SJCRH30 (cell line): ENCODE measurements at regions not wholly inside any gene's neighbourhood (a gene's known extent, or its start where the extent isn't known, plus 50 kb on each side); places are given as distances from the start of the nearest gene placed in this dataset.
"Not testable (repeated sequence)": the region's sequence is repeated elsewhere in the genome, so short reads cannot be mapped to it uniquely, and the experiment has no call there.

ENCODE experiments used
- DNase-seq, 2 experiments: peaks; one replicate each; pipeline ENCODE4 v3.0.0-alpha.2; 2015 to 2020
- H3K27ac ChIP-seq: fragments of 250-450 bp; sonication (Bioruptor Pico); 2 replicates; pipeline ENCODE4 v1.5.1; 2020; ENCODE audit warnings: mild to moderate bottlenecking, moderate library complexity
- H3K27me3 ChIP-seq: fragments of 250-450 bp; sonication (Bioruptor Pico); 2 replicates; pipeline ENCODE4 v1.5.1; 2020; ENCODE audit warnings: mild to moderate bottlenecking, moderate library complexity
- H3K36me3 ChIP-seq: fragments of 250-450 bp; sonication (Bioruptor Pico); 2 replicates; pipeline ENCODE4 v1.5.1; 2020; ENCODE audit warnings: mild to moderate bottlenecking, moderate library complexity
- H3K4me1 ChIP-seq: fragments of 250-450 bp; sonication (Bioruptor Pico); 2 replicates; pipeline ENCODE4 v1.5.1; 2020; ENCODE audit warnings: mild to moderate bottlenecking, moderate library complexity
- H3K4me3 ChIP-seq: fragments of 250-450 bp; sonication (Bioruptor Pico); 2 replicates; pipeline ENCODE4 v1.5.1; 2020; ENCODE audit warnings: mild to moderate bottlenecking, moderate library complexity
- H3K9me3 ChIP-seq: fragments of 250-450 bp; sonication (Bioruptor Pico); replicated peaks from 2 replicates; pipeline ENCODE4 v1.5.1; 2020; ENCODE audit warnings: mild to moderate bottlenecking, moderate library complexity

- H3K9me3 ChIP-seq: no peaks in the 10 kb centered on the region
- no peaks in the 10 kb centered on the region; the same call in 1 of the 2 replicates for H3K27me3 ChIP-seq
- DNase-seq: no peak
Measured at GRCh38 chr2:18940184-18940583, 350.8 kb upstream of the NT5C1B start.

GRCh38 chr2:18939740-18940139 lies 350.4 kb upstream of the NT5C1B start:
- not testable (repeated sequence) for H3K27ac ChIP-seq, H3K4me3 ChIP-seq, H3K36me3 ChIP-seq, H3K4me1 ChIP-seq, H3K27me3 ChIP-seq, H3K9me3 ChIP-seq, DNase-seq

More at GRCh38 chr2:18940184-18940583, 350.8 kb upstream of the NT5C1B start:
- no peaks in the 10 kb centered on the region for H3K4me1 ChIP-seq
- no peaks in the 10 kb centered on the region for H3K36me3 ChIP-seq
- H3K4me3 ChIP-seq: no peak overlapping the region
- no peak overlapping the region for H3K27ac ChIP-seq

- H3K4me1 ChIP-seq: no peaks in the 10 kb centered on the region
- no peak for DNase-seq
- no peaks in the 10 kb centered on the region for H3K36me3 ChIP-seq
- no peak overlapping the region for H3K4me3 ChIP-seq
- H3K27me3 ChIP-seq: peaks cover 6% of the 10 kb centered on the region; the same call in 1 of the 2 replicates
- no peak overlapping the region for H3K27ac ChIP-seq
- no peaks in the 10 kb centered on the region for H3K9me3 ChIP-seq
Measured at GRCh38 chr2:18934886-18935285, 345.5 kb upstream of the NT5C1B start.

- H3K4me3 ChIP-seq: no peak overlapping the region
- H3K9me3 ChIP-seq: no peaks in the 10 kb centered on the region
- no peaks in the 10 kb centered on the region for H3K4me1 ChIP-seq
- no peak overlapping the region for H3K27ac ChIP-seq
- H3K36me3 ChIP-seq: no peaks in the 10 kb centered on the region
- DNase-seq: no peak
- peaks cover 6% of the 10 kb centered on the region; the same call in 1 of the 2 replicates for H3K27me3 ChIP-seq
Measured at GRCh38 chr2:18932853-18933252, 343.5 kb upstream of the NT5C1B start.

- H3K4me1 ChIP-seq: peaks cover 4% of the 10 kb centered on the region
- peaks cover 6% of the 10 kb centered on the region; the same call in 1 of the 2 replicates for H3K27me3 ChIP-seq
- no peak overlapping the region for H3K27ac ChIP-seq
- no peak for DNase-seq
- no peaks in the 10 kb centered on the region for H3K9me3 ChIP-seq
- no peak overlapping the region for H3K4me3 ChIP-seq
- no peaks in the 10 kb centered on the region for H3K36me3 ChIP-seq
Measured at GRCh38 chr2:18930971-18931370, 341.6 kb upstream of the NT5C1B start.

- peaks cover 22% of the 10 kb centered on the region for H3K4me1 ChIP-seq
- no peak overlapping the region for H3K27ac ChIP-seq
- no peaks in the 10 kb centered on the region for H3K9me3 ChIP-seq
Measured at GRCh38 chr2:18927525-18928232, 338.3 kb upstream of the NT5C1B start.

GRCh38 chr2:18926631-18927524 lies 337.5 kb upstream of the NT5C1B start:
- Histone ChIP-seq H3K4me1 (peaks cover 22% of the 10 kb centered on the region), H3K4me3 (no peak overlapping the region), H3K36me3 (no peaks in the 10 kb centered on the region), H3K27me3 (no peaks in the 10 kb centered on the region), H3K27ac (no peak overlapping the region), H3K9me3 (no peaks in the 10 kb centered on the region)
- no peak for DNase-seq

More at GRCh38 chr2:18927525-18928232, 338.3 kb upstream of the NT5C1B start:
- Histone ChIP-seq H3K36me3 (no peaks in the 10 kb centered on the region), H3K27me3 (peaks cover 6% of the 10 kb centered on the region; the same call in 1 of the 2 replicates), H3K4me3 (no peak overlapping the region)
- DNase-seq: no peak

GRCh38 chr2:18925296-18925695 lies 335.9 kb upstream of the NT5C1B start:
- Histone ChIP-seq H3K36me3 (no peaks in the 10 kb centered on the region), H3K4me1 (peaks cover 22% of the 10 kb centered on the region), H3K27ac (peak overlapping the region; percentile 14; the same call in 1 of the 2 replicates), H3K4me3 (no peak overlapping the region), H3K9me3 (no peaks in the 10 kb centered on the region), H3K27me3 (no peaks in the 10 kb centered on the region)
- peak; percentile 19 to 40 for DNase-seq

GRCh38 chr2:18924886-18925285 lies 335.5 kb upstream of the NT5C1B start:
- H3K4me3 ChIP-seq: no peak overlapping the region
- peaks cover 22% of the 10 kb centered on the region for H3K4me1 ChIP-seq
- no peaks in the 10 kb centered on the region for H3K36me3 ChIP-seq
- peak overlapping the region; percentile 14; the same call in 1 of the 2 replicates for H3K27ac ChIP-seq
- no peaks in the 10 kb centered on the region for H3K9me3 ChIP-seq
- peak in 1 of 2 experiments; percentile 15 for DNase-seq
- no peaks in the 10 kb centered on the region for H3K27me3 ChIP-seq

GRCh38 chr2:18924386-18924785 lies 335.0 kb upstream of the NT5C1B start:
- H3K27me3 ChIP-seq: no peaks in the 10 kb centered on the region
- DNase-seq: no peak
- no peaks in the 10 kb centered on the region for H3K36me3 ChIP-seq
- no peak overlapping the region for H3K4me3 ChIP-seq
- H3K27ac ChIP-seq: no peak overlapping the region
- H3K9me3 ChIP-seq: no peaks in the 10 kb centered on the region
- H3K4me1 ChIP-seq: peaks cover 22% of the 10 kb centered on the region

GRCh38 chr2:18922276-18922675 lies 332.9 kb upstream of the NT5C1B start:
- H3K27ac ChIP-seq: no peak overlapping the region
- DNase-seq: no peak
- H3K27me3 ChIP-seq: no peaks in the 10 kb centered on the region
- peaks cover 22% of the 10 kb centered on the region for H3K4me1 ChIP-seq
- H3K9me3 ChIP-seq: no peaks in the 10 kb centered on the region
- no peak overlapping the region for H3K4me3 ChIP-seq
- no peaks in the 10 kb centered on the region for H3K36me3 ChIP-seq

- Histone ChIP-seq H3K27me3 (no peaks in the 10 kb centered on the region), H3K36me3 (no peaks in the 10 kb centered on the region), H3K27ac (no peak overlapping the region), H3K4me3 (no peak overlapping the region), H3K9me3 (no peaks in the 10 kb centered on the region), H3K4me1 (no peaks in the 10 kb centered on the region)
- no peak for DNase-seq
Measured at GRCh38 chr2:18918280-18918679, 328.9 kb upstream of the NT5C1B start.

GRCh38 chr2:18915227-18915626 lies 325.9 kb upstream of the NT5C1B start:
- no peak for DNase-seq
- H3K27me3 ChIP-seq: no peaks in the 10 kb centered on the region
- no peak overlapping the region for H3K4me3 ChIP-seq
- no peak overlapping the region for H3K27ac ChIP-seq
- H3K9me3 ChIP-seq: no peaks in the 10 kb centered on the region
- H3K4me1 ChIP-seq: 0 out of 2 replicates have a peak, but pooled peaks cover 3% of the 10 kb centered on the region
- H3K36me3 ChIP-seq: no peaks in the 10 kb centered on the region

GRCh38 chr2:18913512-18913911 lies 324.1 kb upstream of the NT5C1B start:
- H3K27ac ChIP-seq: no peak overlapping the region
- DNase-seq: no peak
- H3K4me1 ChIP-seq: 0 out of 2 replicates have a peak, but pooled peaks cover 3% of the 10 kb centered on the region
- H3K36me3 ChIP-seq: no peaks in the 10 kb centered on the region
- H3K4me3 ChIP-seq: no peak overlapping the region
- H3K9me3 ChIP-seq: no peaks in the 10 kb centered on the region
- no peaks in the 10 kb centered on the region for H3K27me3 ChIP-seq
